ENCODE measurements at regions not wholly inside any gene's neighbourhood (a gene's known extent, or its start where the extent isn't known, plus 50 kb on each side); places are given as distances from the start of the nearest gene placed in this dataset.

DNA sequence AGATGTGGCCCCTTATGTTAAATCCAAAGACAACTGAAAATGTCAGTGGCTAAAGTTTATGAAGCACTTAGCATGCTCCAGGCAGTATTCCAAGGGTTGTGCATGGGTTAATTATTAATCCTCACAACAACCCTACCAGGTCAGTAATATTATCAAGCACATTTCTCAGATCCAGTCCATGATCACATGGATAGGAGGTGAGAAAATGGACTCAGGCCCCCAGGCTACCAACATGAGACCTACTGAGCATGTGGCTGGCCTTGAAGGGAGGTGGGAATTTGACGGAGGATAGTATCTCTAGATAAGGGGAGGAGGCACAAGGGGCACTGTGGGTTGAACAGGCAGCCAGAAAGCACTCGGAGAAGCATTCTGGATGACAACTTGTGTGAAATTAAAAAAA is 412.0 kb downstream of the MEIS1 start:
- no peak for DNase-seq

DNA sequence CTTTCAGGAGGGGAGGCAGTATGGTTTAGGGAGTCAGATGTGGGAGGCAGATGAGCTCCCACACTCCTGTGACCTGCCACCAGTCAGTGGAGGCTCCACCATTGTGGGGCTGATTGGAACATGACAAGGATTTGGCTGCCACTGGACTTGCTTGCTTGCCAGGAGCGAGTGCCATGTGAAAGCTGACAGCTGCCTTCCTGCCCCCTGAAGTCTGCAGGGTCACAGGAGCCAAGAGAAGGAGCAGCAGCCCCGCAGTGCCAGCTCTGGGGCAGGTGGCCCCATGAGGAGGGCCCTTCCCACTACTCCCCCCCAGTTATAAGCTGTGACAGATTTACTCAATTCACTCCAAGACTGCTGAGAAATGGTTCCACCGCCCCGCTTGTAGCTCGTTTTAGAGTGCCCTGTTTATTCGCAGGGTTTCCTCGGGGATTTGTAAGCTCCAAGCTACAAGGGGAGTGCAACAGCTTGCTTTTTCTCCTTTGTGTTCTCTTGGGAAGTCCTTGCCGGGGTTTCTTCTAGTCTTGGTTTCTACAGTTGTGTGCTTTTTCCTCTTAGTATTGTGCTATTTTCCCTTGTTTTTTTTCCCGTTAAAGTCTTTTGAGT is 414.3 kb downstream of the MEIS1 start:
- DNase-seq = no peak

DNA sequence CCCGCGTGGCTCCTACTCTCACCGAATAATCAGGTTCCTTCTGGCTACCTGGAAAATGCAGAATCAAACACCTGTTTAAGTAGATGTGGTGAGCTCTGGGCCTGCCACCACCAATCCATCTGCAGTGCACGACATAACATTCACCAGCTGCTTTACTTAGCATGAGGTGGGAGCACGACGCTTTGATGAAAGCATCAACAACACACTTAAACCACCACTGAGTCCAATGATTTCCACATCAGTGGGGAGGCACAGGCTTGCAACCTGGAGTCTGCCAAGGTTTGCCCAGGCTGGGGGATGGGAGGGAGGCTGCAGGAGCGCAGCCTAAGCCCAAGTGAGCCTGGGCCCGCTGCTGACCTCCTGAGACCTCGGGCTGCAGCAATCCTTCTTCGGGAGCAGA is 415.5 kb downstream of the MEIS1 start:
- no peak for DNase-seq

DNA sequence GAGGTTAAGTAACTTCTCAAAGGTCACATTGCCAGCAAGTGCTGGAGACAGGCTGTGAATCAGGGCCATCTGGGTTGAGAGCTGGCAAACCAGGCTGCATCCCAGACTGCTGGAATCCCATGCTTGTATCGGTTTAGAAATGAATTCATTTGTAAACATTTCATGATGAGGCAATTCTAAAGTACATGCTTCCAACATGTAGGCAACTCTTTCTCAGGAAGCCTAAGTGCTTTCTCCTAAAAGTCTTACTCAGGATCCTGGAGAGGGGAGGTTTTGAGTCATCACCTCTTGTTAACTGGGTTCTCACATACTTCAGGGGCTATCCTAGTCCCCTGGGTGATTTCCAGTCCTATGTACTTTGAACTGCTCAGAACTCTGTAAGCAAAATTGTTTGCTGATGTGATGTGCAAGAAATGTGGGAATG is 416.5 kb downstream of the MEIS1 start:
- no peak for DNase-seq

DNA sequence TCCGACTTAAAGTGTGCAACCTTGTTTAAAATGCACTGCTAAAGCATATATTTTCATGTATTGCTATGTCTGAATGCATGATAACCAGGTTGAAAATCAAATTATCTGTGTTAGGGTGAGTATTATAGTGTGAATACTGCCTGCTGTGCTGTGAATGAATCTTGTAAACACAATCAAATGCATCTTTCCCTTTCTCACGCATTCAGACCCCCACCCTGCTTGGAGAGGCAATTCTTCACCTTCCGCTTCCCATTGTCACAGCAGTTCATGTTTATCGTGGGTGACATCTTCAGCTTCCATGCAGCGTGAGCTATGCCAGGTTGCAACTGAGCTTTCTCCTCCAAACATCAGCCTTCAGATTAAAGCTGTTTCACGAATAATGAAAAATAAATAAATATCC is 418.0 kb downstream of the MEIS1 start:
- DNase-seq = no peak

DNA sequence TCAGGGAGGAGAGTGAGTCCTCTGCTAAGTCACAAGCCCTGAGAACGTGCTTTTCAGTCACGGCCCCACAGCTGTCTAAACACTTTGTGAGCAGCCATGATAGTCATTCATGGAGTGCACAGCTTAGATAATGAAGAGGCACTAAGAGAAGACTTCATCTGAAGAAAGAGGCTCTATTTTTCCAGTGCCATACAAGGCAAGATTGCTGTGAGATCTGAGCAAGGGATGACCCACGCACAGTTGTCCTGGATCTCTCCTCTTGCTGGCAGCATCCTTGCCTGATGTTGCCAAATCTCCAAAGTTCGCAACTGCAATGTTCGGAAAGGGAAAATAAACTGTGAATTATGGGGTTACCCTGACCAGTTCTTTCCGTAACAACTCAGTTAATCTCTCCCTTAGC is 418.7 kb downstream of the MEIS1 start:
- DNase-seq = no peak

DNA sequence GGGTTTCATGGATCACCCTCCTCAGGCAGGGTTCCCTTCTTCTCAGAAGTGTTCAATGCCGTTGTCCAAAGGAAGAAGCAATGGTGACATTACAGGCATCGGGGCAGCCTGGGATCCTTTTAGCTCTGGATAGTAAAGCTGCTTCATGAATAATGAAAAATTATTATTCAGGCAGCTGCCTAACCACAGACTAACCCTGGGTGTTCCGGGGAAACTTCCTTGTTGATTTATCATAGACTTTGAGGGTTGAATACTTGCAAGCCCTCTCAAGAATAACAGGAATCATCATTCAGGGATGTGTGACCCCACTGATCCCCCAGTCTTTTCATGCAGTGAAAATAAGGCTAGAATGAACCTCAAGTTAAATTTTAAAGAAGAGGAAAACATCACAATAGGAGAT is 419.4 kb downstream of the MEIS1 start:
- DNase-seq = no peak

DNA sequence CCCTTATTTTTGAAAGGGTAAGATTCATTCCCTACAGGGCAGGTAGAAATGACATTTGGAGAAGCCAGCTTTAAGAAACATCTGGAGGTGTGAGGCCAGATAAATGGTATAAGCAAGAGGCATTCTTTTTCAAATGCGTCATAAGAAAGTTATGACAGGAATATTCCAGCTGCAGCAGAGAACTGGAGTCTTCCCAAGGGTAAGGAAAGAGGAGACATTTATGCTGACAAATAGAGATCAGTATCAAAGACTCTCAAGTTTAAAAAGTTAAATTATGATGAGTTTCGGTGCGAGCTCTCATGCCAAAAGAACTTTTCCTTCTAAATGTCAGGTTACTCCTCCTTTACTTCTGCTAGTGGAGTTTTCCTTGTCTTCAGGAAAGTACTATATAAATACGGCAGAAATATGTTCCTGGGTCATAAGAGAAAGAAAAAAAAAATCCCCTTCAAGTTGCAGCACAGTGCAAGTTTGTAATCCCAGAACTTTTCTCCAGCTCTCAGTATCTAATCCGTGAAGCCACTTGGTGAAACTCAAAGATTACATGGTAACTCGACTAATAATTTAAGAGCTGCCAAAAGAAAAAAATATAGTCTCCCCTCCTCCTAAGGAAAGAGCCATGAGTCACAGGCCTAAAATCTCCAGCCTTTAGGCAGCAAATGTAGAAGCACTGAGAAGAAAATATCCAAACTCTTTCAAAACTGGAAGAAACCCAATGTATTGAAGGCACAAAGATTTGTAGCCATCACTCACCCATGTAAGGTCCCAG is 428.1 kb downstream of the MEIS1 start:
- no peak for DNase-seq

DNA sequence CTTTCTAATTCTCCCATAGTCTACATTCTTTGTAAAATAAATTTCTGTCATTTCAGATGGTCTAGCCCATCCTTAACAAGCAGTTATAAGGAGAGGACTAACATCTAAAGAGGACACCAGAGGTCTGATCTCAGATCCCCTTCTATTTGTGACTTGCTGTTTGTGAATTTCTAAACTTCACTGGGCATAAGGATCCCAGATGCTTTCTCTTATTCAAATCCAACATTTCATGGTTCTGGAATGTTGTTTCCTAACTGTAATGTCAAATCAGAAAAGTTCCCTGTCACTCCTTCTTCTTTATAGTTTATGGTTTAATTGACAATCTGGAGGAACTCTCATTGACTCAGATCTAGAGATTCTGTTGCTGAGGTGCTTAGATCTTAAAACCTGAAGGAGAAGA is 430.2 kb downstream of the MEIS1 start:
- DNase-seq = no peak

DNA sequence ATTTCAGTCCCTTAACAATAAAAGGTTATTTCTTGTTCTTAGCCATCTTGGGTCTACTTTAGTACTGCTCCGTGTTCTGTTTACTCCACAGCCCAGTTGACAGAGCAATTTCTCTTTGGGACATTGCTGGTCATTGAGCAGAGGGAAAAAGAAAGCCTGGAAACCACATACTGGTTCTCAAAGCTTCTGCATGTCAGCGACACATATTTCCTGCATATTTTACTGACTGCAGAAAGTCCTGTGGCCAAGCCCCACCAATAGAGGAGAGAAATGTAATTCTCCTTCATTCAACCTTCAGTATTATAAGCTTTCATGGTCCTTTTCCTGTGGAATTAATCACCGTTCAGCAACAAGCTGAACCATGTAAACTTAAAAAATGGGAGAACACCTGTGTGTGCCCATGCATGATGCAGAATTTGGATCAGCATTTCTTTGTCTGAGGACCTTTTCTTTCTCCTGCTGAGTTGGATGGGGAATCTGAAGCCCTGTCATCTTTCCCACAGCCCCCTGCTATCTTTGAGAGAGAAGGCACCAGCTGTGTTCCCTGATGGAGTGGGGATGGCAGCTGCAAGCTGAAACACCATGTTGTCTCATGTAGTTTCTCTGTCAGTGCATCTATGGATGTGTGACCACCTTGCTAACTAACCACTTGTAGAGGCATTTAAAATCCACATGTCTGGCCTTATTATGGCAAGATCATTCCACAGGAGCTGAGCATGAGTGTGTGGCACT is 431.6 kb downstream of the MEIS1 start:
- no peak for DNase-seq

DNA sequence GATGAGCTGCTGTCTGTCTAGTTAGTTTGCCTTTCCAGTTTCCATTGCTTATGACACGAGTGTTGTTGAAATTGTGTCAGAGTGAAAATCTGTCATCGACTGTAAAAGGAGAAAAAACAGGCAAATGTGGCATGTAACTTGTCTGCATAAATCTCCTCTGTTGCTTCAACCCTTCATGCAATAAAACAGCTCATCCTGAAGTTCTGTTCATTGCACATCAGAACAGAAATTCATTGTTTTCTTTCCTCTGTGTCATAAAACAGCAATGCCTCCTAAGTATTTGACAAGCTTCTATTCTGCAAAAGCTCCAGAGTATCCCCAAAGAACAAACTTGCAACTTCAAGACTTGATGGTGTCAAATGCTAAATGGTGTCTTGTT is 432.1 kb downstream of the MEIS1 start:
- DNase-seq = no peak

DNA sequence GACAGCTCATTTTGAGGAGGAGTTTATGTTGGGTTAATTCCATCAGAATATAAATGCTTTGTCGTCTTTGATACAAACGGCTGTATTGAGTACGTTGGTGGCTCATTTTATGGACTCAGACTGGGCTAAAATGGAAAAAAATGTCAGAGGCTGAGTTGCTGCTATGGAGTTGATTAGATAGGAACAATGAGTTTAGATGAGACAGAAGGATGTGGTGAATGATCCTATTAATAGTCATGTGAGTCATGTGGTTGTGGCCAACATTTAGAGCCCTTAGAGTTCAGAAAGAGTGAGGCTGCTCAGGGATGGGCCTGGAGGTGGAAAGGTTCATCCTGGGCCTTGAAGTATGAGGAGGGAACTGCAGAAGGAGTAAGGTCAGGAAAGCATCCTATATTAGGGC is 434.2 kb downstream of the MEIS1 start:
- DNase-seq = no peak

DNA sequence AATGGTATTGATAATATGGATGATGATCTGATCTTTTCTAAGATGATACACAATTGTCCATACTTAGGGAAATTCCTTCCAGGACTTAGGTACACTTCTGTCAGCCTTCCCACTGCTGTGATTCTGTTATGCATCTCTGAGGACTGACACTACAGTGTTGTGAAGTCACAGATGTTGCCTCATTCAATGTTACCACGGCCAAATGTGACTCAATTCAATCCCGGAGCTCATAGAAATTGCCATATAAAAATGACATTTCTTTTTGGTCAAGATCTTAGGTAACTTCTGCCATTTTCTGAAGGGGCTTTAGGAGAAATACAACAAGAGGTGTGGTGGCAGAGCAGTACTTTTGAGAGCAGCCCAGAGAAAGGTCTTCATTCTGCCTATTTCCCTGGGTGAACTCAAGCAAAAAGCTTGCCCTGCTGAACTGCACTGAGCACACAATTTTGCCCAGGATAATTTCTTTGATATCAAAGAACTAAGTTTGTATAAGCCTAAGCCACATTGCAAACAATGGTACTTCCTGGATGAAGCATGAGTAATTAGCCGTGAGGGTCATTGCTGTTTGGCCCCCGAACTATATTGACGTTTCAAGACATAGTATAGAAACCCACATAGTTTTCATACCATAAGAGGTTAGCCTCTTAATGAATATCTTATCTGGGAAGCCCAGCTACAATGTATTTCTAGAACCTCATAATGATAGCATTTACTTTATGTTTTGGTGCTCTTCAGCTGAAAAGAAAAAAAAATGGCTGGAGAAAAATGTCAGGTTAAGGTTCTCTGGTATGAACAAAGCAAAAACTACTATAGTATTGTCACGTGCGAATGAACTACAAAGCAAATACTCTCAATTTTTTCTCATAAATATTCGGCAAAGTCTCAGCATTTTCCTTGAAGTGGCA is 437.4 kb downstream of the MEIS1 start:
- no peak for DNase-seq

DNA sequence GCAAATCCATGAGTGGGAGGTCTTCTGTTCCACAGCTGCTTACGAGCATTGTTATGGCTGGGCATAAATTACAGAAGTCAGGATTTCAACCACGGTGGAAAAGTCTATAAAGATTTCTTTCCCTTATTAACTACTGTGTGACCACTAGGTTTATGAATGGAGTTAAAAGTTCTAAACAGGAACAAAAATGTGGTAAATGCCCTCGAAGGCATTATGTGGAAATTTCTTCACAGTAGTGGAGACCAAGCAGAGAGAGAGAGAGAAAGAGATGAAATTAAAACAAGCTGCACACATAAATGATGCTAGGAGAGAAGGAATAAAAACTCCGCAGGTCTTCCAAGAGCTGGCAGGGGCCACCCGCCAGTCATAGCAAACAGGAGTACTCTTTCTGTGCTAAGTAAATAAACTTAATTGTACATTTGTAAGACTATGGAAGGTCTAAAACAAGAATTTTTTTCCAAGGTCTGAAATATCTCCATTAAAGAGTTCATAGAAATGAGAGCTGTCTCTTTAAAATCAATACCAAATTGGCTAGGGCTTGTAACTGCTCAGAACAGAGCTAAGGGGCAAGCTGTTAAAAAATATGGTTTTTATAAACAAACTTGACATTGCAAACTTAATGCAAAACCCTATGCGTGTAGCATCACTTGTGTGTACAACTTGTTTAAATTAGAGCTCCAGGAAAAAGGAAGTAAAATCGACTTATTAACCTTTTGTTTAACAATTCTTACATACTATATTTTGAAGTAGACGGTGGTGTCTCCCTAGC is 438.2 kb downstream of the MEIS1 start:
- peak; percentile 82 for DNase-seq

DNA sequence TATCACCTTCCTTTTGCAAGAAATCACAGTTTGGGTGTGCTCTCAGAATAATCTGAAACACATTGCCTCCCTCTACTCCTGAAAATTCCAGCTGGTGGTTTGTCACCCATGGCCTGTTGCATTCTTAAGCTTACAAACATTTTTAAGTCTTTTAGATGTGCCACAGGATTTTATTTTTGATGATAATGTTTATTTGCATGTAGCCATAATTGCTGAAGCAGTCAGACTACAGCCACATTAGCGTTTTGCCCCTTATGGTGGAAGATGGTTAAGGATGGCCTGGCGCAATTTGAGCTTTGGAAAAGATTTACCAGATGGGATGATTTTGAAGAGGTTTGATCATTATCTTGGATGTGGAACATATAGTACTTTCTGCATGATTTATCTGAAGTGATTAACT is 439.5 kb downstream of the MEIS1 start:
- no peak for DNase-seq

DNA sequence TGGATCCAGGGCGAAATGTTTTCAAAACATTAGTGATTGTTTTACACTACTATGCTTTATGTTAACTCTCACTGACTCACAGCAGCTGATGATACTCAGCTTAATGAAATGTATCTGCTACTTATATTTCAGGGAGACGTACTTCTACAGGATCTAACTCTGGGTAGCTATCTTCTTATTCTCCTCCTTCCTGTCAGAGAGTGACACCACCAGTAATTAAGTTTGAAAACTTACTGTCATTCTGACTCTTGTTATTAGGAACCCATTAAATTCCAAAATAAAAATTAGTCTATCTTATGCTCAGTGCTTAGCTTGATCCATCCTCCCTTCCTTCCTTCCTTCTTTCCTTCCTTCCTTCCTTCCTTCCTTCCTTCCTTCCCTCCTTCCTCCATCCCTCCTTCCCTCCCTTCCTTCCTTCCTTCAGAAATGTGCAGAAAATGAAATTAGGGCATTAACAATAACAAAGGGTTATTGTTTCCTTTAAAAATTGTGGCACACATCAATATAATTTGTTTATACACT is 441.1 kb downstream of the MEIS1 start:
- DNase-seq = no peak

DNA sequence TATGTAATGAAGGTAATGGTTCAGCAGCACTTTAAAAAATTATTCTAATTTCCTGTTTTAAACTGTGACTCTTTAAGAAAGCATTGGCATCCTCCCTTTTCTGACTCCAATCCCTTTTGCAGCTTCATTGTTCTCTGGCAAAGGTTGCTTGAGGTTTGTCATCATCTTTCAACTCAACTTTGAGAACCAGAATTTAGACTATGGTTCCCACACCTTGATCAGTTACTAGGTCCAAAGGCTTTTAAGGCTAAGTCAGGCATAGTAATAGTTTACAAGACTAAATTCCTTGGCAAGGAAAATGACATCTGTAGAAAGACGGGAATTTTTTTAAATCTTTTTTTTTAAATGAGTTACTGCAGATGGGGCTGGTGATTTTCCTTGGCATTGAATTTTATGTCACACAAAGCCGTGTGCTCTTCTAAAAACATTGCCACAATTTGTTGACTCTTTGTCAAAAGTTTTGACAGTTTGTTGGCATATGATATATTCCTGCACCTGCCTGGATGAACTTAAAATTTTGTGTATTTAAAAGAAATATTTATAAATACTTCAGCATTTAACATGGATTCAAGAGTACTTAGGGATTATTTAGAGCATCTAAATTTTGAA is 451.0 kb downstream of the MEIS1 start:
- DNase-seq = no peak

DNA sequence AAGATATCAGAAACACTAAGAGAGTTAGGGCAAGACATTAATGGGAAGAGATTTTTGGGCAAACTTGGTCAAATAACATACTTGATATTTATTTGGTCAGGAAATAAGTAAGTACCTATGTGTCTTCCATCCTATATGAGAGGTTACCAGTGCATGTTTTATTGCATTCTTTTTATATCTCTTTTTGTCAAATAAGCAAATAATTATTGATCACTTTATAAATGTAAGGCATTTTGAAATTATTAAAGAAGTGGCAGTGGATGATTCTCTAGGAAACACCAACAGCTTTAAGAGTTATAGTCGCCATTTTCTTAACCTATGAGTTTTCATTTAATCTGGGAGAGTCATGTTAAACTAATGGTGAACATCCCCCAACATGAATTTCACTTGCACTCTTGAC is 453.3 kb downstream of the MEIS1 start:
- no peak for DNase-seq

DNA sequence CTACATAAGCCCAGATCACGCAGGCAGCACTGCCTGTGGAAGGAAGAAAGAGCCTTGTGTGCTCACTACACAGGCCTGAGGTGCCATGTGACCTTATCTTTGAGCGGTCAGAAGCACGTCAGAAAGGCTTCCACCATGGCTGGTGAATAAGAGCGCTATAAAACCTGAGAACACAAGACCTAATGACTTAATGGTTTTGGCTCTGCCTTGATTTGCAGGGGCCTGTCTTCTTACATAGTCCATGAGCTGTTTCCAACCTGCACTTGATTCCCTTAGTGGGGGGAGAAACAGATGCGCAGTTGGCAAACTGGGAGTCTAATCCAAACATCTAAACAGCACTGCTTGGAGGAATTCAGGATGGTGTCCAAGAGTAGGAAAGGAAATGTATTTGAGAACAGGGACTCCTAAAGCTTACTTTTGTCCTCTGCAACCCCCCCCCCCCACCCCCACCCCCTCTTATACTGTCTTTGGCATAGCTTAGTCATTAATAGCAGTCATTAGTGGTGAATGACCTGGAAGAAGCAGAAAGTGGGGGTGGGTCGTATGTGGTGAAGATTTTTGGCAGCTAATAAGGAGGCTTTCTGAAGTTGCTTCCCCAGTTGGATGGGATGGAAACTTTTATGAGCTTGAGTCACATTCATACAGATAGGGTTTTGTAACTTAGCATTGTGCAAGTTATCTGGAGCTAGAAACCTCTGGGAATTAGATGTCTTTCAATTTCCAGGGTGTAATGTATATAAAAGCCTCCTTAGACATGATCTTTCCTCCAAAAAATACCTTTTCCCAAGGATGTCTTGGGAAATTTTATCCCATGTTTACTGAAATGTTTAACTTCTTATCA is 454.1 kb downstream of the MEIS1 start:
- DNase-seq = no peak

DNA sequence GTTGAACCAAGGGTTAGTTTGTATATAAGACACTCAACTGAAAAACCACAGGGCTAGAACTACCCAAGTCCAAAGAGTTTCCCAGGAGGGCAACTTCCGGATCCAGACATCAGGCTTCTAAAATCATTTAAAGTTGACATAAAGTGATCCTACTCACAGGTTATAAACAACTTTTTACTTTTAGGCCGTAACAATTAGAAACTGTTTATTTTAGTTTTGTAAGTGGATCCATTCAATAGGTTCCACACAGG is 454.6 kb downstream of the MEIS1 start:
- no peak for DNase-seq
